HTR-8/SVneo (cell line): ENCODE measurements at regions not wholly inside any gene's neighbourhood (a gene's known extent, or its start where the extent isn't known, plus 50 kb on each side); places are given as distances from the start of the nearest gene placed in this dataset.
"Not testable (repeated sequence)": the region's sequence is repeated elsewhere in the genome, so short reads cannot be mapped to it uniquely, and the experiment has no call there.

Experiments used
- DNase-seq: peaks from one replicate; pipeline ENCODE4 v3.0.0; 2011; ENCODE audit warnings: low spot score, mixed read lengths; ENCODE audit not compliant: insufficient read length
- FAIRE-seq: peaks from 2 replicates; lab custom pipeline; 2011; peaks lifted over from hg19 to GRCh38; lab: Jason Lieb, UNC

GRCh38 chr17:54172096-54172984 lies 349.6 kb downstream of the KIF2B start:
- DNase-seq: no peak
- no peak for FAIRE-seq

DNA sequence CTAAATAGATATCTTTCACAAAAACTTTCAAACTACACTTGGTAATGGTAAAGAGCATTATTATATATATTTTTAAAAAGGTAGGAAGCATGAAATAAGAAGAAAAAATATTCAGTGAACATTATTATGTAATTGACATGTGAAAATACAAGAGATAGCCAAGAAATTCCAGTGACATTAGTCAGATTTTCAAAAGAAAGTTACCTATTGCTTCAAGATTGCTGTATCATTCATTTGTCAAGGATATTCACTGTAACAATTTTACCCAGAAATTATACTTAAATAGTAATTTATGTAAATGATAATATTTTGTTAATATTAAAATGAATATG lies 350.2 kb downstream of the KIF2B start:
- DNase-seq: no peak
- no peak for FAIRE-seq

- DNase-seq: no peak
- no peak for FAIRE-seq
These were observed 355.0 kb downstream of the KIF2B start for GRCh38 chr17:54177606-54178308.

- no peak for FAIRE-seq
- DNase-seq: no peak
These were observed 358.2 kb downstream of the KIF2B start for GRCh38 chr17:54180950-54181349.

GRCh38 chr17:54191261-54191660 lies 368.5 kb downstream of the KIF2B start:
- no peak for DNase-seq
- FAIRE-seq: no peak

DNA sequence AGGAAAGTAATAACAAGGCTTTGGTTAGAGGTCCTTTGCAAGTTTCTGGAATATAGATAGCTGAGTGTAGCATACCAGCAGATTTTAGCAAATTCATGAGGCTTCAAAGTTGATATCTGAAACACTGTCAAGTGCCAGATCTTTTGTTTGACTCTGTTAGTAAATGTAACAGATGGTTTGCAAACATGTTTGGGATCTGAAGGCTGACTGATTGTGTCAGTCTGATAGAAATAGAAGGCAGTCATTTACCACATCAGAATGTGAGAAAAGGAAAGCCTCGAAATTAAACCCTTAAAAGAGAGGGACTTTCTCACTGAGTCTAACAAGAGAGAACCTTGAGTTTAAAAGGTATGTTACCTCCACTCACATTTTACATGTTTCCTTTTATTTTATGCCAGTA lies 371.5 kb downstream of the KIF2B start:
- DNase-seq: no peak
- no peak for FAIRE-seq

DNA sequence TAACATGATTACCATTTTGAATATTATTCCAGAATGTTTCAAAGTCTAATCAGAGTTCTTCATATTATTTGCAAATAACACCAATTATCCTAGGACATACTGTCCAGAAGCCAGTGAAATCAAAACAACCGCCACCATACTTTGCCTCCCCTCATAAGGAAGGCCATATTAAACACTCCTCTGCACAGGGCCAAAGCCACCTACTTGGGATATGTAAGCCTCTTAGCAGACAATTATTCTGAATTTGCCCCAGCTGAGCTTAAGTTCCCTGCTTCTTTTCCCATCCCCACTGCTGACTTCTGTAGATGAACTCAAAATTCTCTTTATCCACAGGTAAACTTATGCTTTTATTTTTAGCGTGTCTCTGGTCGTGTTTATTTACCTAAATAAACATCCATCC lies 374.0 kb downstream of the KIF2B start:
- no peak for FAIRE-seq
- DNase-seq: no peak

- not testable (repeated sequence) for DNase-seq, FAIRE-seq
These were observed 378.7 kb downstream of the KIF2B start for GRCh38 chr17:54201380-54201779.

DNA sequence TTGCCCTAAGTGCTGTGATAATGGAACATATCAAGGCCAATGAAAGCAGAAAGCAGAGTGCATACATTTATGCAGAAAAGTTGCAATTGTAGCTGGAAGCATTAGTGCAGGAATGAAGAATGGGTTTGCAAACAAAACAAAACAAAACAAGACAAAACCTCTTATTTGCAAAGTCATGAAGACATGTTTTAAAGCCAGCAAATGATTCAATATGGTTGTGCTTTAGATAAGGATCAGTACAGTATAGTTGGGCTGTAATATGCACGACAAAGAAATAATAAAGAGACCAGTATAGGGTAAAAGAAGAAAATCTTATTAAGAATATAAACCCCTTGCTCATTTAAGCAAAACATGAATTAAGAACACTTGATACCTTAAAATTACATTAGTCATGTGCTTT lies 398.1 kb downstream of the KIF2B start:
- FAIRE-seq (no peak), DNase-seq (no peak)

GRCh38 chr17:54221499-54221898 lies 398.8 kb downstream of the KIF2B start:
- FAIRE-seq: no peak
- no peak for DNase-seq

DNA sequence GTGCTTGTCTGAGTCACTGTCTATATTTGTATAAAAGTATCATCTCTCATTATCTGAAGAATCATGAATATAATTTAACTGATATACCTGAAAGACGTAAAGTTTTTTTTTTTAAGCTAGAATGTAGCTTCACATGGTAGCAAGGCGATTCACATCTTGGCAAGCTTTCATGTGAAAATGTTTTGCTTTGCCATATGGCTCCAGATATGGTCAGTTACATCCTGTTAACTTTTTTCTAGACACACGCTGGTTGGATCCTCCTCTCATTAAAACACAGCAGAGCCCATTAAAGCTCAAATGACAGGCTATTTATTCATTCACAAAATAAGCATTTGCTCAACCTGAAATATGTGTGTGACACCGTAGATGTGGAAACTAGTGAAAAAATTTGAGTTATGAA lies 412.8 kb downstream of the KIF2B start:
- DNase-seq (no peak), FAIRE-seq (no peak)

- FAIRE-seq (no peak), DNase-seq (no peak)
These were observed 415.3 kb downstream of the KIF2B start for GRCh38 chr17:54237911-54238515.

DNA sequence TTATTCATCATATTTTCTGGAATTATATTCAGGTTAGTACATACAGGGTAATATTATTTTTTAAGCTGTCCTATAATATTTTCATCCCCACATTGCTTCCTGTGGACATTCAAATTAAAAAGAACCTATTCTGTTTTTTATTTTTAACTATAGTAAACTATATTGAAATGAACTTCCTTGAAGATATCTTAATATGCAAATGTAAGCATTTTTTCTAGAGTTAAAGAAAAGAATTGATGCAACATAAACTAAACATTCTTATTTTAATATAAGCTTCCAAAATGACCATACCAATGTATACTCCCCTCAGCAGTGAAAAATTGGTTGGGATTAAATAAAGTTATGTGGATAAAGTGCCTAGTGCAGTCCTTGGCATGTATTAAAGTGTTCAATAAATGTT lies 416.6 kb downstream of the KIF2B start:
- DNase-seq: no peak

GRCh38 chr17:54255696-54256095 lies 433.0 kb downstream of the KIF2B start:
- DNase-seq (no peak), FAIRE-seq (no peak)

More for the DNA sequence above, 416.6 kb downstream of the KIF2B start:
- FAIRE-seq: no peak

- DNase-seq (no peak), FAIRE-seq (no peak)
These were observed 433.7 kb downstream of the KIF2B start for GRCh38 chr17:54256401-54256929.

DNA sequence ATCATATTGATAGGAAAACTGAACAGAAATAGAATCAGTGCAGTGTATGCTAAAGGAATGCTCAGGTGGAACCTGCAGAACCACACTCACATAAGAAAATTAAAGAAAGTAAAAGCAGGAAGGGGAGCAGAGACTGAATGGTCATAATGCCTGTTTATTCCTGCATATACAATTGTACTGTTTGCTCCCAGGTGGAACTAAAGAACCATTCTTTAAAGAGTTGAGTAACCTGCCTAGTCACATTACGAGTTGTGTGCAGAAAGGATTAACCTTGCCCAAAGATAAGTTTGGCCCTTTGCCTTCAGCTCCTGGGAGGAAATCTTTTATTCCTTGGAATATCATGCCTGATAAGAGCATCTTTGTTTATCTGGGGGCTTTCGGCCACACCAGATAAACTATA lies 434.7 kb downstream of the KIF2B start:
- no peak for FAIRE-seq
- no peak for DNase-seq

DNA sequence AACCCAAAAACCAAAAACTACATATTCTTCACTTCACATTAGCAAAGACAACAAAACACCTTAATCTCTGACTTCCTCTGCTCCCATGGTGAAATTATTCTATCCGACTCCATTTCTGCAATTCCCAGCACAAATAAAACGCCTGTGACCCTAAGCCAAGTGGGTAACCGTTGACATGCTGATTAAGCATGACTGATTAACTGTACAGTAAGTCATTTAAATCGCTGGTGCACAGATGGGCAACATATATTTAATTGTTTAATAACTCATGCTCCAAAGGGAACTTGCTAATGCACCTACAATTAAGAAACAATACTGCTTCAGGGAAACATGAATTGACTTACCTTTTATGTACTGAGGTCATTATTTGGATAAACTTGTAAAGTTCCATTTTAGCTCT lies 436.7 kb downstream of the KIF2B start:
- FAIRE-seq: no peak
- no peak for DNase-seq

DNA sequence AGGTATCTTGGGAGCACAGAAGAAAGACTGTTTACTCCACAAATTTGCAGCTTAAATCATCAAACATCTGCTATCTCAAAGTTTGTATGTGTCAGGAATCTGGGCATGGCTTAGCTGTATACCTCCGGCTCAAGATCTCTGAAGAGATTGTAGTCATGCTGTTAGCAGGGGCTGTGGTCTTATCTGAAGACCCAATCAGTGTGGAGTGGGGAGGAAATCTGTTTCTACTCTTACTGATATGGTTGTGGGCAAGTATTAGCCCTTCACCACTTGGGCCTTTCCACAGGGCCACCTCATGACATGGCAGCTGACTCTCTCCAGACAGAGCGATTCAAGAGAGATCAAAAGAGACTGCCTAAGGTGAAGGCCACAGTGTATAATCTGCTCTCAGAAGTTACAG lies 438.7 kb downstream of the KIF2B start:
- DNase-seq (no peak), FAIRE-seq (no peak)

DNA sequence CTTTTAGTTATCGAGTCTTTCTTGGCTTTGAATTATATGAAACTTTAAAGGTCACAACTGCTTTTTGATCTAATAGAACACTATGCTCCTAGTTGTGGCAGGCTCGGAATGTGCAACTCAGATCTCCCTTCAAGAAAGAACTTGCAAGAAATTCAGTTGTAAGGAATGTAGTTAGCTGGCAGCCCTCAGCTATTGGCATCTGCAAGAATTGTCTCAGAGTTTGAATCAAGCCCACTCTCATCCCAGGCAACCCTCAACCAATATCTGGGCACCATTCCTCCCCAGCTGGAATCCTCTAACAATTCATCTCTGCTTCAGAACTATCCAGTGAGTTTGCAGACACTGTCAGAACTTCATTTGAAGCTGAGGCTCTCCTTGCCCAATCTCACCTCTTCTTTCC lies 447.2 kb downstream of the KIF2B start:
- no peak for FAIRE-seq
- no peak for DNase-seq

- DNase-seq (no peak), FAIRE-seq (no peak)
These were observed 447.8 kb downstream of the KIF2B start for GRCh38 chr17:54270499-54270898.

DNA sequence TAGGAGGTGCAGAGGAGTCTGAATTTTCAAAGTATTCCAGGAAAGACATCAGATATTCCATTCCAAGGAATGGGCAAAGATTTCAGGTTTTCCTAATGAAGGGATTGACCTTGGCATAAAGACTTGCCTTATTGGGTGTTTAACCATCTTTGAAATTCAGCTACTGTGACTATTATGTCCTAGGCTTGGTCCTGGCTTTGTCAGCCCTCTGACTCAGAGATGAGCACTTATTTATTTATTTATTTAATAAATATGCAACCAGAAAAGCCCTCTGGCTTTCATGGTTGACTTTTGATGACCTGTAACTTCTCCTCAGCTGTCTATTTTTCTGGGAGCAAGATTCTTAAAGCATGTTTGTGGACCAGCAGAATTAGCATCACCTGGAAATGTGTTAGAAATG lies 455.1 kb downstream of the KIF2B start:
- DNase-seq (no peak), FAIRE-seq (no peak)
